ENCODE measurements at regions not wholly inside any gene's neighbourhood (a gene's known extent, or its start where the extent isn't known, plus 50 kb on each side); places are given as distances from the start of the nearest gene placed in this dataset.

- TF ChIP-seq CTCF (IDR thresholded peaks at IDR 0.05) = no peak
- TF ChIP-seq POLR2A (IDR thresholded peaks at IDR 0.05) = no peak
These were observed 69.2 kb upstream of the TBC1D5 start for GRCh38 chr3:17811646-17812045.
